GM23338 (cell line): ENCODE measurements at regions not wholly inside any gene's neighbourhood (a gene's known extent, or its start where the extent isn't known, plus 50 kb on each side); places are given as distances from the start of the nearest gene placed in this dataset.

ENCODE experiments used
- ATAC-seq: fragments of 200-7000 bp; cut with Tn5 transposase; 3 replicates; pipeline ENCODE4 v1.9.1; 2020
- DNase-seq: peaks from one replicate; pipeline ENCODE4 v3.0.0-alpha.2; 2015; ENCODE audit warnings: low spot score
- H2AFZ ChIP-seq: fragments of 200-600 bp; sonication (generic); 2 replicates; pipeline ENCODE4 v1.8.0; 2016; ENCODE audit warnings: antibody characterized with exemption, mild to moderate bottlenecking, moderate library complexity
- H3F3A ChIP-seq: fragments of 200-600 bp; sonication (generic); replicated peaks from 2 replicates; pipeline ENCODE4 v1.8.0; 2017; ENCODE audit warnings: antibody characterized with exemption, mixed run types, low read depth
- H3K27ac ChIP-seq: fragments of 200-600 bp; sonication (generic); 2 replicates; pipeline ENCODE4 v1.6.1; 2016; ENCODE audit warnings: low read depth
- H3K27me3 ChIP-seq: fragments of 200-600 bp; sonication (generic); 2 replicates; pipeline ENCODE4 v1.8.0; 2016; ENCODE audit warnings: mild to moderate bottlenecking, mixed run types, moderate library complexity; ENCODE audit not compliant: insufficient read depth
- H3K36me3 ChIP-seq: fragments of 200-600 bp; sonication (generic); 2 replicates; pipeline ENCODE4 v1.8.0; 2016; ENCODE audit warnings: mild to moderate bottlenecking; ENCODE audit not compliant: insufficient read depth
- H3K4me1 ChIP-seq: fragments of 200-600 bp; sonication (generic); 2 replicates; pipeline ENCODE4 v1.8.0; 2016; ENCODE audit warnings: mild to moderate bottlenecking, moderate library complexity; ENCODE audit not compliant: insufficient read depth
- H3K4me2 ChIP-seq: fragments of 200-600 bp; sonication (generic); 2 replicates; pipeline ENCODE4 v1.7.1; 2017; ENCODE audit warnings: mixed run types
- H3K4me3 ChIP-seq: fragments of 200-600 bp; sonication (generic); 2 replicates; pipeline ENCODE4 v1.6.1; 2016; ENCODE audit warnings: mixed run types
- H3K79me2 ChIP-seq: fragments of 200-600 bp; sonication (generic); replicated peaks from 2 replicates; pipeline ENCODE4 v1.8.0; 2017; ENCODE audit warnings: mild to moderate bottlenecking; ENCODE audit not compliant: insufficient read depth
- H3K9me2 ChIP-seq: fragments of 200-600 bp; sonication (generic); 2 replicates; pipeline ENCODE4 v1.8.0; 2017; ENCODE audit not compliant: insufficient read depth
- H4K20me1 ChIP-seq: fragments of 200-600 bp; sonication (generic); replicated peaks from 2 replicates; pipeline ENCODE4 v1.8.0; 2017; ENCODE audit warnings: mild to moderate bottlenecking; ENCODE audit not compliant: insufficient read depth
- H3K27ac Mint-ChIP-seq: 2 replicates; pipeline ENCODE4 v1.8.0; 2020; ENCODE audit warnings: inconsistent platforms, mild to moderate bottlenecking, moderate library complexity, mixed read lengths
- H3K27me3 Mint-ChIP-seq: 3 replicates; pipeline ENCODE4 v1.8.0; 2022; ENCODE audit warnings: low read depth, mild to moderate bottlenecking, moderate library complexity, mixed read lengths, inconsistent platforms; ENCODE audit not compliant: insufficient read depth, poor library complexity
- H3K36me3 Mint-ChIP-seq: 3 replicates; pipeline ENCODE4 v1.8.0; 2021; ENCODE audit warnings: low read depth, mild to moderate bottlenecking, inconsistent platforms, moderate library complexity, mixed read lengths
- H3K4me1 Mint-ChIP-seq: 3 replicates; pipeline ENCODE4 v1.8.0; 2020; ENCODE audit warnings: mild to moderate bottlenecking, inconsistent platforms, mixed read lengths
- H3K4me3 Mint-ChIP-seq: 3 replicates; pipeline ENCODE4 v1.8.0; 2021; ENCODE audit warnings: moderate library complexity, mild to moderate bottlenecking, inconsistent platforms, mixed read lengths
- H3K9me3 Mint-ChIP-seq: 3 replicates; pipeline ENCODE4 v1.8.0; 2020; ENCODE audit warnings: moderate library complexity, mild to moderate bottlenecking, inconsistent platforms, mixed read lengths
- CREB1 ChIP-seq: fragments of 250-450 bp; sonication (Bioruptor Pico); IDR thresholded peaks from 2 replicates; pipeline ENCODE4 v1.5.0; 2020; ENCODE audit warnings: low read depth, mild to moderate bottlenecking, moderate library complexity
- CTCF ChIP-seq, 2 experiments: fragments of 200-600 bp in 1 of 2; sonication (generic) in 1 of 2; conservative IDR thresholded peaks; 2 replicates each; pipeline versions ENCODE4 v1.5.1 to v1.6.1; 2016 to 2017; ENCODE audit warnings: antibody characterized with exemption in 2 of 2, low read depth in 2 of 2, mild to moderate bottlenecking in 2 of 2, moderate library complexity in 1 of 2
- ETS1 ChIP-seq: IDR thresholded peaks from 2 replicates; pipeline ENCODE4 v1.6.1; 2016; ENCODE audit warnings: antibody characterized with exemption
- EZH2 ChIP-seq: fragments of 200-600 bp; sonication (generic); IDR thresholded peaks from one replicate; pipeline ENCODE4 v1.8.0; 2017; ENCODE audit warnings: antibody characterized with exemption, mild to moderate bottlenecking, low read depth; ENCODE audit not compliant: unreplicated experiment
- EZH2phosphoT487 ChIP-seq: fragments of 200-600 bp; sonication (generic); IDR thresholded peaks from one replicate; pipeline ENCODE4 v1.8.1; 2018; ENCODE audit warnings: antibody characterized with exemption; ENCODE audit not compliant: unreplicated experiment
- JUNB ChIP-seq: IDR thresholded peaks from one replicate; pipeline ENCODE4 v1.6.1; 2016; ENCODE audit warnings: antibody characterized with exemption; ENCODE audit not compliant: unreplicated experiment
- NANOG ChIP-seq: IDR thresholded peaks from 2 replicates; pipeline ENCODE4 v1.6.1; 2016; ENCODE audit warnings: antibody characterized with exemption, borderline replicate concordance
- STAT1 ChIP-seq: IDR thresholded peaks from one replicate; pipeline ENCODE4 v1.6.1; 2016; ENCODE audit warnings: antibody characterized with exemption; ENCODE audit not compliant: unreplicated experiment
- ZNF114 ChIP-seq: fragments of 250-450 bp; sonication (Bioruptor Pico); IDR thresholded peaks from 2 replicates; pipeline ENCODE4 v1.5.0; 2020; ENCODE audit warnings: mild to moderate bottlenecking, moderate library complexity
- ZNF331 ChIP-seq: fragments of 250-450 bp; sonication (Bioruptor Pico); IDR thresholded peaks from 2 replicates; pipeline ENCODE4 v1.5.0; 2020; ENCODE audit warnings: low read depth, mild to moderate bottlenecking, moderate library complexity
- ZNF462 ChIP-seq: fragments of 250-450 bp; sonication (Bioruptor Pico); IDR thresholded peaks from 2 replicates; pipeline ENCODE4 v1.5.0; 2020; ENCODE audit warnings: mild to moderate bottlenecking, moderate library complexity

- TF ChIP-seq ZNF462 (CRISPR knock-in tag), result no peak
- TF ChIP-seq EZH2phosphoT487, result no peak
- TF ChIP-seq CTCF (conservative IDR thresholded peaks at IDR 0.05; ENCODE audit: low read depth in 2 of 2), result no peak
- no peak for TF ChIP-seq ETS1
- TF ChIP-seq STAT1, result no peak
These were observed 79.6 kb upstream of the CLDN5 start (continued) for GRCh38 chr22:19603767-19604166.

GRCh38 chr22:19604711-19605268, 80.6 kb upstream of the CLDN5 start:
- no peak for ATAC-seq
- no peaks in the 10 kb centered on the region for H3K27me3 ChIP-seq
- H3K4me1 ChIP-seq, result peaks cover 6% of the 10 kb centered on the region; the same call in 1 of the 2 replicates
- H3K4me3 ChIP-seq, result no peak overlapping the region
- no peak for DNase-seq
- no peak overlapping the region for H3K27ac ChIP-seq
- no peaks in the 10 kb centered on the region for H3K79me2 ChIP-seq
- Mint-ChIP-seq H3K4me1 (peaks cover 20% of the 10 kb centered on the region), H3K27me3 (peaks cover 10% of the 10 kb centered on the region), H3K9me3 (no peaks in the 10 kb centered on the region), H3K4me3 (no peak overlapping the region), H3K36me3 (no peaks in the 10 kb centered on the region), H3K27ac (no peak overlapping the region)
- no peaks in the 10 kb centered on the region for H4K20me1 ChIP-seq
- H3K36me3 ChIP-seq, result no peaks in the 10 kb centered on the region
- H3F3A ChIP-seq, result no peaks in the 10 kb centered on the region
- H3K4me2 ChIP-seq, result no peak overlapping the region
- no peak overlapping the region for H2AFZ ChIP-seq
- H3K9me2 ChIP-seq, result no peaks in the 10 kb centered on the region
- TF ChIP-seq STAT1, result no peak
- TF ChIP-seq CREB1 (CRISPR knock-in tag), result no peak
- no peak for TF ChIP-seq ETS1
- TF ChIP-seq EZH2phosphoT487, result no peak
- no peak for TF ChIP-seq ZNF331 (CRISPR knock-in tag)
- TF ChIP-seq ZNF114 (CRISPR knock-in tag), result no peak
- no peak for TF ChIP-seq JUNB
- TF ChIP-seq CTCF (conservative IDR thresholded peaks at IDR 0.05; ENCODE audit: low read depth in 2 of 2), result no peak
- no peak for TF ChIP-seq NANOG
- no peak for TF ChIP-seq EZH2
